Smooth muscle cell (in vitro differentiated cells): ENCODE measurements at regions not wholly inside any gene's neighbourhood (a gene's known extent, or its start where the extent isn't known, plus 50 kb on each side); places are given as distances from the start of the nearest gene placed in this dataset.

Experiments used
- DNase-seq: peaks from one replicate; lab custom pipeline; 2025; ENCODE audit not compliant: unreplicated experiment; lab: John Stamatoyannopoulos, UW
- H2AFZ ChIP-seq: fragments of 200-600 bp; sonication (generic); 2 replicates; pipeline ENCODE4 v1.6.0; 2016; ENCODE audit warnings: antibody characterized with exemption, low read depth, mild to moderate bottlenecking
- H3F3A ChIP-seq: fragments of 200-600 bp; sonication (generic); 2 replicates; pipeline ENCODE4 v1.6.0; 2017; ENCODE audit warnings: antibody characterized with exemption, low read depth
- H3K27ac ChIP-seq: fragments of 200-600 bp; sonication (generic); 2 replicates; pipeline ENCODE4 v1.5.1; 2016; ENCODE audit warnings: low read depth, mild to moderate bottlenecking
- H3K27me3 ChIP-seq: fragments of 200-600 bp; sonication (generic); 2 replicates; pipeline ENCODE4 v1.6.1; 2016; ENCODE audit warnings: low read depth, mild to moderate bottlenecking
- H3K36me3 ChIP-seq: fragments of 200-600 bp; sonication (generic); 2 replicates; pipeline ENCODE4 v1.5.1; 2016; ENCODE audit warnings: low read depth
- H3K4me1 ChIP-seq: fragments of 200-600 bp; sonication (generic); 2 replicates; pipeline ENCODE4 v1.5.1; 2016; ENCODE audit warnings: low read depth
- H3K4me2 ChIP-seq: fragments of 200-600 bp; sonication (generic); 2 replicates; pipeline ENCODE4 v1.6.0; 2016; ENCODE audit warnings: mild to moderate bottlenecking
- H3K4me3 ChIP-seq: fragments of 200-600 bp; sonication (generic); 2 replicates; pipeline ENCODE4 v1.5.1; 2016; ENCODE audit warnings: mild to moderate bottlenecking
- H3K79me2 ChIP-seq: fragments of 200-600 bp; sonication (generic); 2 replicates; pipeline ENCODE4 v1.6.0; 2016; ENCODE audit warnings: low read depth, mild to moderate bottlenecking
- H3K9ac ChIP-seq: fragments of 200-600 bp; sonication (generic); 2 replicates; pipeline ENCODE4 v1.6.0; 2016; ENCODE audit warnings: low read depth
- H3K9me3 ChIP-seq: fragments of 200-600 bp; sonication (generic); replicated peaks from 2 replicates; pipeline ENCODE4 v1.5.1; 2016; ENCODE audit warnings: low read depth
- H4K20me1 ChIP-seq: fragments of 200-600 bp; sonication (generic); 2 replicates; pipeline ENCODE4 v1.6.0; 2016; ENCODE audit warnings: low read depth
- CTCF ChIP-seq: fragments of 200-600 bp; sonication (generic); IDR thresholded peaks from 2 replicates; pipeline ENCODE4 v1.5.1; 2017; ENCODE audit warnings: borderline replicate concordance, mild to moderate bottlenecking, antibody characterized with exemption; ENCODE audit not compliant: insufficient read depth, poor library complexity, severe bottlenecking
- WGBS: methylation state at CpG from one replicate; pipeline ENCODE4 v1.1.7; 2016; ENCODE audit warnings: low lambda C conversion rate; 5-methylcytosine and 5-hydroxymethylcytosine counted together

GRCh38 chr7:131964203-131964602, 407.8 kb upstream of the PODXL start:
- no peak overlapping the region for H3K4me2 ChIP-seq
- TF ChIP-seq CTCF = no peak
- WGBS = 94% methylated on average over 7 of the region's 7 CpGs

GRCh38 chr7:131961054-131961680, 404.7 kb upstream of the PODXL start:
- no peak for DNase-seq
- Histone ChIP-seq H3F3A (no peaks in the 10 kb centered on the region), H2AFZ (no peak overlapping the region), H3K36me3 (no peaks in the 10 kb centered on the region), H3K27ac (no peak overlapping the region), H3K27me3 (no peaks in the 10 kb centered on the region), H4K20me1 (no peaks in the 10 kb centered on the region), H3K9ac (no peak overlapping the region), H3K4me2 (no peak overlapping the region), H3K9me3 (no peaks in the 10 kb centered on the region), H3K79me2 (no peaks in the 10 kb centered on the region), H3K4me3 (no peak overlapping the region), H3K4me1 (peaks cover 7% of the 10 kb centered on the region)
- TF ChIP-seq CTCF = no peak
- WGBS = 88% methylated on average over 11 of the region's 11 CpGs

More at GRCh38 chr7:131964203-131964602, 407.8 kb upstream of the PODXL start:
- Histone ChIP-seq H3K9me3 (no peaks in the 10 kb centered on the region), H3K9ac (no peak overlapping the region), H3K4me3 (no peak overlapping the region), H3K36me3 (no peaks in the 10 kb centered on the region), H3K27ac (no peak overlapping the region), H2AFZ (no peak overlapping the region), H3K27me3 (no peaks in the 10 kb centered on the region), H3F3A (no peaks in the 10 kb centered on the region), H3K4me1 (peaks cover 6% of the 10 kb centered on the region), H4K20me1 (no peaks in the 10 kb centered on the region), H3K79me2 (no peaks in the 10 kb centered on the region)
- DNase-seq = no peak

GRCh38 chr7:131959106-131959812, 402.8 kb upstream of the PODXL start:
- Histone ChIP-seq H2AFZ (no peak overlapping the region), H3K4me2 (no peak overlapping the region), H3K9ac (no peak overlapping the region), H3K27me3 (no peaks in the 10 kb centered on the region), H3K79me2 (no peaks in the 10 kb centered on the region), H3K27ac (no peak overlapping the region), H4K20me1 (no peaks in the 10 kb centered on the region), H3K36me3 (no peaks in the 10 kb centered on the region), H3K4me1 (peaks cover 7% of the 10 kb centered on the region), H3F3A (no peaks in the 10 kb centered on the region), H3K9me3 (no peaks in the 10 kb centered on the region), H3K4me3 (no peak overlapping the region)
- TF ChIP-seq CTCF = no peak
- WGBS = 43% methylated on average over 4 of the region's 4 CpGs
- no peak for DNase-seq
